Chondrocyte (in vitro differentiated cells): ENCODE measurements at regions not wholly inside any gene's neighbourhood (a gene's known extent, or its start where the extent isn't known, plus 50 kb on each side); places are given as distances from the start of the nearest gene placed in this dataset.
"Not testable (repeated sequence)": the region's sequence is repeated elsewhere in the genome, so short reads cannot be mapped to it uniquely, and the experiment has no call there.

Experiments
- DNase-seq: peaks from one replicate; pipeline ENCODE4 v3.0.0; 2021; ENCODE audit warnings: mixed read lengths, low spot score
- H3K27ac Mint-ChIP-seq: one replicate; pipeline ENCODE4 v1.8.0; 2021; ENCODE audit warnings: mild to moderate bottlenecking, moderate library complexity, mixed read lengths; ENCODE audit not compliant: unreplicated experiment
- H3K27me3 Mint-ChIP-seq: 2 replicates; pipeline ENCODE4 v1.8.0; 2021; ENCODE audit warnings: low read depth, mixed read lengths
- H3K36me3 Mint-ChIP-seq: 2 replicates; pipeline ENCODE4 v1.8.0; 2021; ENCODE audit warnings: low read depth, mixed read lengths
- H3K4me1 Mint-ChIP-seq: 2 replicates; pipeline ENCODE4 v1.8.0; 2021; ENCODE audit warnings: low read depth, mild to moderate bottlenecking, mixed read lengths
- H3K4me3 Mint-ChIP-seq: one replicate; pipeline ENCODE4 v1.8.0; 2021; ENCODE audit warnings: mild to moderate bottlenecking, moderate library complexity, mixed read lengths; ENCODE audit not compliant: unreplicated experiment
- H3K9me3 Mint-ChIP-seq: 2 replicates; pipeline ENCODE4 v1.8.0; 2021; ENCODE audit warnings: low read depth, mixed read lengths
- TF ChIP-seq, protein P1 (sequence below): fragments of 200-600 bp; sonication (generic); IDR thresholded peaks from 2 replicates; pipeline ENCODE4 v1.5.0; 2021; ENCODE audit warnings: antibody characterized with exemption, mild to moderate bottlenecking, moderate library complexity

DNA sequence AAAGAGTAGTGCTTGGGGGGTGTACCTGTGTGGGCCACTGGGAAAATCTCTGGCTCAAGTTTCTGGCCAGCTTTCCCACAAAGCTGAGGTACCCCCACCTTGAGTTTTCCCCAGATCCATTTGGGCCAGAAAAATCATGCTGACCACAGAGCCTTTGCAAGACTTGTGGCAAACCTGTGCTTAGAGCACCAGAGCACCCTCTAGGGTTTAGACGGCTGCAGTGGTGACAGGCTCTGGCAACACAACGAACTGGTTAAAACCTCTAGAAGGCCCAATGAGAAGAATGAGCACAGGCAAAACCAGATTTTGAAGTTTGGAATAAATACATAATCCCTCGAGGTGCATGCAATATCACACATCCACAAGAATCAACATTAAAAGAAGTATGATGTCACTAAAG is 290.7 kb upstream of the FOLH1 start:
- Mint-ChIP-seq H3K9me3 (peaks cover 34% of the 10 kb centered on the region), H3K4me3 (no peak overlapping the region), H3K27me3 (no peaks in the 10 kb centered on the region), H3K4me1 (no peaks in the 10 kb centered on the region), H3K27ac (no peak overlapping the region), H3K36me3 (no peaks in the 10 kb centered on the region)
- no peak for DNase-seq
- TF ChIP-seq, protein P1, sequence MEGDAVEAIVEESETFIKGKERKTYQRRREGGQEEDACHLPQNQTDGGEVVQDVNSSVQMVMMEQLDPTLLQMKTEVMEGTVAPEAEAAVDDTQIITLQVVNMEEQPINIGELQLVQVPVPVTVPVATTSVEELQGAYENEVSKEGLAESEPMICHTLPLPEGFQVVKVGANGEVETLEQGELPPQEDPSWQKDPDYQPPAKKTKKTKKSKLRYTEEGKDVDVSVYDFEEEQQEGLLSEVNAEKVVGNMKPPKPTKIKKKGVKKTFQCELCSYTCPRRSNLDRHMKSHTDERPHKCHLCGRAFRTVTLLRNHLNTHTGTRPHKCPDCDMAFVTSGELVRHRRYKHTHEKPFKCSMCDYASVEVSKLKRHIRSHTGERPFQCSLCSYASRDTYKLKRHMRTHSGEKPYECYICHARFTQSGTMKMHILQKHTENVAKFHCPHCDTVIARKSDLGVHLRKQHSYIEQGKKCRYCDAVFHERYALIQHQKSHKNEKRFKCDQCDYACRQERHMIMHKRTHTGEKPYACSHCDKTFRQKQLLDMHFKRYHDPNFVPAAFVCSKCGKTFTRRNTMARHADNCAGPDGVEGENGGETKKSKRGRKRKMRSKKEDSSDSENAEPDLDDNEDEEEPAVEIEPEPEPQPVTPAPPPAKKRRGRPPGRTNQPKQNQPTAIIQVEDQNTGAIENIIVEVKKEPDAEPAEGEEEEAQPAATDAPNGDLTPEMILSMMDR, result no peak

DNA sequence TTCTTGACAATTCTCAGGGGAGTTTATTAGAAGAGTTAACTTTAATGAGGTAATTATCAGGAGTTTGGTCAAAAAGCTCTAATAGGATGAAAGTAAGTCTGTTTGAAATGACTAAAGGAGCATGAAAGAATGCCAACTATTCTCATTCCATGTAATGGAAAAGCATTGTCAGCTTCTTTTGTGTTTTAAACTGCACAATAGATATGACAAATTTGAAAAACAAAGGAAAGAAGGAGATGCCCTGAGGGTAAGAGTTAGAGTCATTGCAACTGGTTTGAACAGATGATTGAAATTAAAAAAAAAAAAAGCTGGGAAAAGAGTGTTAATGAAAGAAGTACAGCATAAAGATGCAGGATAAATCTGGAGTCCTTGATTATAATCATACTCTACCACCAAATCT is 296.8 kb upstream of the FOLH1 start:
- no peaks in the 10 kb centered on the region for H3K27me3 Mint-ChIP-seq
- no peak overlapping the region for H3K4me3 Mint-ChIP-seq
- no peaks in the 10 kb centered on the region for H3K4me1 Mint-ChIP-seq
- peaks cover 39% of the 10 kb centered on the region for H3K9me3 Mint-ChIP-seq
- H3K27ac Mint-ChIP-seq, result no peak overlapping the region
- DNase-seq, result no peak
- H3K36me3 Mint-ChIP-seq, result no peaks in the 10 kb centered on the region
- TF ChIP-seq, protein P1, result no peak

GRCh38 chr11:49526240-49526829 is 317.9 kb upstream of the FOLH1 start:
- not testable (repeated sequence) for H3K27ac Mint-ChIP-seq, H3K9me3 Mint-ChIP-seq, H3K36me3 Mint-ChIP-seq, H3K4me3 Mint-ChIP-seq, H3K4me1 Mint-ChIP-seq, H3K27me3 Mint-ChIP-seq, DNase-seq
- TF ChIP-seq, protein P1, result peak; percentile 74

DNA sequence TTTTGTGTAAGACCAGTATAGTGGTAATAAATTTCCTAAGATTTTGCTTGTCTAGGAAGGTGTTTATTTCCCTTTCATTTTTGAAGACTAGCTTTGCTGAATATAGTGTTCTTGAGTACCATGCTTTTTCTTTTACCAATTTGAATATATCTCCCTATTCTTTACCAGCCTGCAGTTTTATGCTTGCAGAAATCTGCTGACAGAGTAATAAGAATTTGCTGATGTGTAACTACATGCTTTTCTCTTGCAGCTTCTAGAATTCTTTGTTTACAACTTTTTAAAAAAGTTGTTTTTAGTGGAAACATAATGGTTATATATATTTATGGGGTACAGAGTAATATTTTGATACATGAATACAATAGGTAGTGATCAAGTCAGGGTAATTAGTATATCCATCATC is 324.8 kb upstream of the FOLH1 start:
- H3K27ac Mint-ChIP-seq, result no peak overlapping the region
- no peak for DNase-seq
- H3K36me3 Mint-ChIP-seq, result no peaks in the 10 kb centered on the region
- H3K4me1 Mint-ChIP-seq, result no peaks in the 10 kb centered on the region
- TF ChIP-seq, protein P1, result no peak
- no peak overlapping the region for H3K4me3 Mint-ChIP-seq
- peaks cover 12% of the 10 kb centered on the region for H3K9me3 Mint-ChIP-seq
- no peaks in the 10 kb centered on the region for H3K27me3 Mint-ChIP-seq

DNA sequence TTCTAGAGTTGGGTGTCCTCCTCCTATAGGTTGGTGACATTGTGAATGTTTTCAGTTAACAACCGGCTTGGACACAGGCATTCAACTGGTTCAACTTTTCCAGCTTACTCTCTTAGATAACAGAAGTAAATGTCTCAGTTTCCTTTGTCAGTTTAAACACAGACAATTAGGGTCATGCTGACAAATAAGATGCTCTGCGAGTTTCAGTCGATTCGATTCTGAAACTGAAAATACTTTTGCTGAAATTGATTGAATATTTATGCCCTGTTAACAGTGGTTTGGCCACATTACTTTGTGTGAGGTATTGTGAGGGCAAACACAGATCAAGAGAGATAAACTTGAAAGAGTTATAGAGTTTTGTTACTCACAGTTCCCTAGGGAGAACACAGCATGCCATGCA is 330.5 kb upstream of the FOLH1 start:
- not testable (repeated sequence) for H3K4me1 Mint-ChIP-seq, H3K27me3 Mint-ChIP-seq, DNase-seq, H3K36me3 Mint-ChIP-seq, H3K4me3 Mint-ChIP-seq, H3K9me3 Mint-ChIP-seq, H3K27ac Mint-ChIP-seq

GRCh38 chr11:49558261-49558847 is 350.0 kb upstream of the FOLH1 start:
- not testable (repeated sequence) for H3K27me3 Mint-ChIP-seq, H3K4me3 Mint-ChIP-seq, H3K27ac Mint-ChIP-seq, H3K36me3 Mint-ChIP-seq, H3K4me1 Mint-ChIP-seq
- peak; percentile 78 for DNase-seq
- H3K9me3 Mint-ChIP-seq, result peaks cover 24% of the 10 kb centered on the region

DNA sequence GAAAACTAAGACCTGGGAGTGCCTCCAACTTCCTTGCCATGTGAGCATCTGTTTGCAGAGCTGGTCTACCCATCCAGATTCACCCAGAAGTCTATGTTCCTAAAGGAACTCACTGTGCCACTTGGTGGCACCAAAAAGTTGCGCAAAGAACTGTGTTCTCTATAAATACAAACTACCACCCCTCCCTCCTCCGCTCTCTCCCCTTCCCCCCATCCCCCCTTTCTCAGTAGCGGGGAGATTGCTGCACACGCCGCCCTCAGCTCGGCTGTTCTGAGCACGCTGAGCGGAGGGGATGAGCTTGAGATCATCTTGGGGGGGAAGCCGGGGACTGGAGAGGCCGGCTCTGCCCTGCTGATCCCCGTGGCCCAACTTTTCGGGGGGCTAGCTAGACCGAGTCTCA is 352.2 kb upstream of the FOLH1 start:
- not testable (repeated sequence) for H3K36me3 Mint-ChIP-seq, H3K27me3 Mint-ChIP-seq, H3K27ac Mint-ChIP-seq, H3K4me3 Mint-ChIP-seq, DNase-seq, H3K4me1 Mint-ChIP-seq
- H3K9me3 Mint-ChIP-seq, result peaks cover 27% of the 10 kb centered on the region

DNA sequence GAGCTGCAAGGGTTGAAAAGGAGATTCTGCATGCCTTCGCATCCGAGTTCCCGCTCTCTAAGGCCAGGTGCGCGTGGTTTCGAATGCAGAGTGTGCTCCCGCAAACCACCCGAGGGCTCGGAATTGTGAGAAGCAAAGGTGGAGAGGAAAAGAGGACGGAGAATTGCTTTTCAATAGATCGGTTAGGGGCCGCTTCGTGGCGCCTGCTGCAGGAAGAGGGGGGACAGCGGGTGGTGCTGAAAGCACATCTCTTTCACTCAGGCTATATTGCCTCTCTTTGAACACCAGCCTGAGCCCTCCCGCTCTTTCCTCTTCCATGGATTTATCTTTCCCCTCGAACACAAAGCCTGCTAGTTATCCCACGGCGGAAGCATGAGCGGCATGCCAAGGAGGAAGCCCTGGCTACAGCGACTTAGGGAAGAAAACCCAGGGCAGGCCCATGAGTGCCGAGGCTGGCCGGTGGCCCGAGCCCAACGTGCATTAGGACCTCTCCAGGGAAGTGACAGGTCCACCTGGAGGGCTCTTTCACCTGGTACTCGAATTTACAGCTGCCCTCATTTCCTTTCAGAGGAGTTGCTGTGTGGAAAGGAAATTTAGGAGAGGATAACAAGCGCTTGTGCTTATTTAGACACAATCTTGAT is 353.0 kb upstream of the FOLH1 start:
- H3K36me3 Mint-ChIP-seq, H3K4me3 Mint-ChIP-seq, H3K4me1 Mint-ChIP-seq, H3K27ac Mint-ChIP-seq, H3K27me3 Mint-ChIP-seq: not testable (repeated sequence)
- DNase-seq, result peak; percentile 67
- H3K9me3 Mint-ChIP-seq, result peaks cover 29% of the 10 kb centered on the region

DNA sequence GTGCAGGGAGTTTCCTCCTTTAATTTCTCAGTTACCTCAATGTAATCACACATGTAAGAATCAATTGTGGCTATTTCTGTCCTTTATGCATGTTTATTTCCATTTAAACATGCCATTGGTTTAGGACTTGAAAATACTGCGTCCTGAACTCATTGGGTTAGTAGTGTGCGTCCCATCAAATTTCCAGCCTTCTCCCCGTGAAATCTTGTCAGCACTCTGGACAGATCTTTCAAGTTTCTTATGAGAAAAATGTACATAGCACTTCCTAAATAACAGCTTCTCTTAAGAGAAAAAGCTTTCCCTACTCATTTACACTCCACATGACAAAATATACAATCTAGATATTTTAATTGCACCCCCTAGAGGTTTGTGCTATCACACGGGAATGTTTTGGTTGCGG is 353.9 kb upstream of the FOLH1 start:
- H3K27ac Mint-ChIP-seq, H3K36me3 Mint-ChIP-seq, H3K4me1 Mint-ChIP-seq, H3K4me3 Mint-ChIP-seq, H3K27me3 Mint-ChIP-seq, DNase-seq: not testable (repeated sequence)
- peaks cover 27% of the 10 kb centered on the region for H3K9me3 Mint-ChIP-seq
